ENCODE measurements at regions not wholly inside any gene's neighbourhood (a gene's known extent, or its start where the extent isn't known, plus 50 kb on each side); places are given as distances from the start of the nearest gene placed in this dataset.

GRCh38 chr22:44384563-44385295 lies 72.0 kb upstream of the SHISAL1 start:
- Histone ChIP-seq H3K27ac (no peak overlapping the region), H3K9me3 (no peaks in the 10 kb centered on the region), H3K4me1 (peaks cover 0 to 19% (median 0%) of the 10 kb centered on the region in 3 donors), H3K36me3 (no peaks in the 10 kb centered on the region), H3K27me3 (peaks cover 17% of the 10 kb centered on the region), H3K4me3 (no peak overlapping the region)
- ATAC-seq = no peak
- TF ChIP-seq POLR2A (IDR thresholded peaks at IDR 0.05) (no peak), CTCF (IDR thresholded peaks at IDR 0.05) (no peak), EP300 (IDR thresholded peaks at IDR 0.05) (no peak), POLR2AphosphoS5 (IDR thresholded peaks at IDR 0.05) (no peak)
- WGBS, 2 donors (ENCODE audit: low coverage in 1 of 2) = 80 to 91% methylated on average over 5 to 6 of the region's 12 CpGs

GRCh38 chr22:44383652-44384562 lies 71.2 kb upstream of the SHISAL1 start:
- TF ChIP-seq EP300 (IDR thresholded peaks at IDR 0.05) (no peak), POLR2AphosphoS5 (IDR thresholded peaks at IDR 0.05) (no peak), POLR2A (IDR thresholded peaks at IDR 0.05) (no peak), CTCF (IDR thresholded peaks at IDR 0.05) (no peak)
- no peaks in the 10 kb centered on the region for H3K36me3 ChIP-seq
- H3K27me3 ChIP-seq = peaks cover 11% of the 10 kb centered on the region
- ATAC-seq = no peak
- H3K27ac ChIP-seq = no peak overlapping the region
- 50 to 100% methylated on average over 1 to 2 of the region's 14 CpGs for WGBS, 2 donors (ENCODE audit: low coverage in 1 of 2)
- no peaks in the 10 kb centered on the region for H3K9me3 ChIP-seq
- H3K4me1 ChIP-seq = peaks cover 0 to 19% (median 0%) of the 10 kb centered on the region in 3 donors
- no peak overlapping the region for H3K4me3 ChIP-seq

- Histone ChIP-seq H3K36me3 (no peaks in the 10 kb centered on the region), H3K4me1 (peaks cover 0 to 19% (median 0%) of the 10 kb centered on the region in 3 donors), H3K4me3 (no peak overlapping the region), H3K27me3 (peaks cover 5% of the 10 kb centered on the region), H3K9me3 (peaks cover 0 to 6% (median 0%) of the 10 kb centered on the region in 3 donors), H3K27ac (no peak overlapping the region)
- no peak for TF ChIP-seq EP300 (IDR thresholded peaks at IDR 0.05)
- no peak for TF ChIP-seq POLR2AphosphoS5 (IDR thresholded peaks at IDR 0.05)
- no peak for TF ChIP-seq CTCF (IDR thresholded peaks at IDR 0.05)
- no peak for TF ChIP-seq POLR2A (IDR thresholded peaks at IDR 0.05)
- WGBS, 2 donors (ENCODE audit: low coverage in 1 of 2) = 83 to 92% methylated on average over 1 to 4 of the region's 6 CpGs
- no peak for ATAC-seq
Observed at GRCh38 chr22:44383064-44383575, 70.4 kb upstream of the SHISAL1 start.

GRCh38 chr22:44382116-44383038 lies 69.6 kb upstream of the SHISAL1 start:
- no peaks in the 10 kb centered on the region for H3K36me3 ChIP-seq
- H3K4me3 ChIP-seq = no peak overlapping the region
- TF ChIP-seq CTCF (IDR thresholded peaks at IDR 0.05) (no peak), POLR2A (IDR thresholded peaks at IDR 0.05) (no peak), EP300 (IDR thresholded peaks at IDR 0.05) (no peak), POLR2AphosphoS5 (IDR thresholded peaks at IDR 0.05) (no peak)
- no peak overlapping the region for H3K27ac ChIP-seq
- WGBS, 2 donors (ENCODE audit: low coverage in 1 of 2) = 90 to 95% methylated on average over 4 to 14 of the region's 32 CpGs
- ATAC-seq = no peak
- H3K4me1 ChIP-seq = peaks cover 0 to 19% (median 0%) of the 10 kb centered on the region in 3 donors
- peaks cover 0 to 10% (median 0%) of the 10 kb centered on the region in 3 donors for H3K9me3 ChIP-seq
- H3K27me3 ChIP-seq = peaks cover 5% of the 10 kb centered on the region

All from gastroesophageal sphincter (tissue), 4 donors.